Neutrophil (primary cell): ENCODE measurements at regions not wholly inside any gene's neighbourhood (a gene's known extent, or its start where the extent isn't known, plus 50 kb on each side); places are given as distances from the start of the nearest gene placed in this dataset.
"Not testable (repeated sequence)": the region's sequence is repeated elsewhere in the genome, so short reads cannot be mapped to it uniquely, and the experiment has no call there.

Experiments
- H3K27ac ChIP-seq: fragments of 200-600 bp; sonication (generic); 2 replicates; pipeline ENCODE4 v1.5.1; 2016; ENCODE audit warnings: mild to moderate bottlenecking, moderate library complexity
- H3K27me3 ChIP-seq: fragments of 200-600 bp; sonication (generic); 2 replicates; pipeline ENCODE4 v1.6.0; 2016; ENCODE audit warnings: mild to moderate bottlenecking
- H3K36me3 ChIP-seq: fragments of 200-600 bp; sonication (generic); 2 replicates; pipeline ENCODE4 v1.5.1; 2017
- H3K4me1 ChIP-seq, 2 experiments: fragments of 200-600 bp in 1 of 2; sonication (generic) in 1 of 2; 1 replicate in 1 of 2; 2 replicates in 1 of 2; pipeline versions ENCODE4 v1.5.1 to v1.6.1; 2013 to 2016; ENCODE audit warnings: low read depth in 1 of 2, low read length in 1 of 2, mild to moderate bottlenecking in 1 of 2, moderate library complexity in 1 of 2; ENCODE audit not compliant: control insufficient read depth in 1 of 2, insufficient read depth in 1 of 2
- H3K4me3 ChIP-seq, 2 experiments: fragments of 200-600 bp in 1 of 2; sonication (generic) in 1 of 2; 1 replicate in 1 of 2; 2 replicates in 1 of 2; pipeline ENCODE4 v1.5.1; 2013 to 2016; ENCODE audit warnings: low read depth in 1 of 2, low read length in 1 of 2, mild to moderate bottlenecking in 1 of 2, moderate library complexity in 1 of 2
- H3K9me3 ChIP-seq: fragments of 200-600 bp; sonication (generic); 2 replicates; pipeline ENCODE4 v1.5.1; 2016
- TF ChIP-seq, protein P1 (sequence below): fragments of 200-600 bp; sonication (generic); IDR thresholded peaks from 2 replicates; pipeline ENCODE4 v1.5.1; 2016; ENCODE audit warnings: antibody characterized with exemption

DNA sequence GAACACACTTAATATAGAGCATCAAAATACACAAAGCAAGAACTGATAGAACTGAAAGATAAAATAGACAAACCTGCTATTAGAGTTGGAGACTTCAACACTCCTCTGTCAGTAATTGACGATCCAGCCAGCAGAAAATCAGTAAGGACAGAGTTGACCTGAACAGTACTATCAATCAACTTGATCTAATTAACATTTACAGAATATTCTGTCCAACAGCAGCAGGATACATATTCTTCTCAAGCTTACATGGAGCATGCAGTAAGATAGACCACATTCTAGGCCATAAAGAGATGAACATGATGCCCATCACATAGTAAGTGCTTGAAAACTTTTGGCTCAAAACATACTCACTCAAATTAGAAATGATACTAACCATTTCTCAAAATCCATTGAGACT is 196.7 kb upstream of the KLF3 start:
- TF ChIP-seq, protein P1, sequence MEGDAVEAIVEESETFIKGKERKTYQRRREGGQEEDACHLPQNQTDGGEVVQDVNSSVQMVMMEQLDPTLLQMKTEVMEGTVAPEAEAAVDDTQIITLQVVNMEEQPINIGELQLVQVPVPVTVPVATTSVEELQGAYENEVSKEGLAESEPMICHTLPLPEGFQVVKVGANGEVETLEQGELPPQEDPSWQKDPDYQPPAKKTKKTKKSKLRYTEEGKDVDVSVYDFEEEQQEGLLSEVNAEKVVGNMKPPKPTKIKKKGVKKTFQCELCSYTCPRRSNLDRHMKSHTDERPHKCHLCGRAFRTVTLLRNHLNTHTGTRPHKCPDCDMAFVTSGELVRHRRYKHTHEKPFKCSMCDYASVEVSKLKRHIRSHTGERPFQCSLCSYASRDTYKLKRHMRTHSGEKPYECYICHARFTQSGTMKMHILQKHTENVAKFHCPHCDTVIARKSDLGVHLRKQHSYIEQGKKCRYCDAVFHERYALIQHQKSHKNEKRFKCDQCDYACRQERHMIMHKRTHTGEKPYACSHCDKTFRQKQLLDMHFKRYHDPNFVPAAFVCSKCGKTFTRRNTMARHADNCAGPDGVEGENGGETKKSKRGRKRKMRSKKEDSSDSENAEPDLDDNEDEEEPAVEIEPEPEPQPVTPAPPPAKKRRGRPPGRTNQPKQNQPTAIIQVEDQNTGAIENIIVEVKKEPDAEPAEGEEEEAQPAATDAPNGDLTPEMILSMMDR: no peak

DNA sequence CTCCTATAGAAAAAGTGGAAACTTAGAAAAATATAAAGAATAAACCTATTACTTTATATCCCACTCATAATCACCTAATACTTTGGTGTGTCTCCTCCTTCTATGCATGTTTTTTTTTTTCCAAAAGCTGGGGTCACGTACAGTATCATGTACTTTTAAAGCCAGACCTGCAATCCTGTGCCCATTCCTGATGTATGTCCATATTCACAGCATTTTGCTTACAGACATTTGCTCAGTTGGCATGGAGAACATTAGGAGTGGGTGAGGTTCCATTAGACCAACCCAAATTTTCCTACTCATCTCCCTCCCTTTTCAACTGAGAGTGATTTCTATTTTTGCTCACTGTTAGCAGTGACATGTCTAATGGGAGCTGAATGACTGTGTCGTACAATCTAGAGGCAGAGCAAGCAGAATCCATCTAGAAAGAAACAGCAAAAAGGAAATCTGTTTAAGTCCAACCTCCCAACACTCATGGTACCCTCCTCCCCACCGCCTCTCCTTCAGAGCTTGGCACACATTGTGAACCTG is 195.6 kb upstream of the KLF3 start:
- Histone ChIP-seq H3K27me3 (no peaks in the 10 kb centered on the region), H3K4me3 (no peak overlapping the region), H3K27ac (no peak overlapping the region), H3K9me3 (no peaks in the 10 kb centered on the region), H3K36me3 (no peaks in the 10 kb centered on the region), H3K4me1 (no peaks in the 10 kb centered on the region)
- TF ChIP-seq, protein P1: no peak

More for the DNA sequence above, 196.7 kb upstream of the KLF3 start:
- H3K27me3 ChIP-seq: no peaks in the 10 kb centered on the region
- H3K9me3 ChIP-seq: no peaks in the 10 kb centered on the region
- H3K36me3 ChIP-seq: no peaks in the 10 kb centered on the region
- H3K4me3 ChIP-seq: no peak overlapping the region
- H3K27ac ChIP-seq: no peak overlapping the region
- H3K4me1 ChIP-seq: no peaks in the 10 kb centered on the region

GRCh38 chr4:38469410-38469809 is 194.6 kb upstream of the KLF3 start:
- no peaks in the 10 kb centered on the region for H3K36me3 ChIP-seq
- no peak overlapping the region for H3K27ac ChIP-seq
- H3K27me3 ChIP-seq: no peaks in the 10 kb centered on the region
- H3K4me1 ChIP-seq: no peaks in the 10 kb centered on the region
- H3K9me3 ChIP-seq: no peaks in the 10 kb centered on the region
- H3K4me3 ChIP-seq: no peak overlapping the region
- TF ChIP-seq, protein P1: no peak

- H3K4me1 ChIP-seq: no peaks in the 10 kb centered on the region
- TF ChIP-seq, protein P1: no peak
- H3K9me3 ChIP-seq: no peaks in the 10 kb centered on the region
- H3K4me3 ChIP-seq: no peak overlapping the region
- H3K27ac ChIP-seq: no peak overlapping the region
- no peaks in the 10 kb centered on the region for H3K27me3 ChIP-seq
- H3K36me3 ChIP-seq: no peaks in the 10 kb centered on the region
Observed at GRCh38 chr4:38470735-38471262, 193.2 kb upstream of the KLF3 start.

- Histone ChIP-seq H3K27ac (no peak overlapping the region), H3K9me3 (no peaks in the 10 kb centered on the region), H3K36me3 (no peaks in the 10 kb centered on the region), H3K4me3 (no peak overlapping the region), H3K4me1 (no peaks in the 10 kb centered on the region), H3K27me3 (no peaks in the 10 kb centered on the region)
- TF ChIP-seq, protein P1: no peak
Observed at GRCh38 chr4:38482696-38483095, 181.3 kb upstream of the KLF3 start.

GRCh38 chr4:38483628-38484027 is 180.4 kb upstream of the KLF3 start:
- not testable (repeated sequence) for H3K27ac ChIP-seq, H3K36me3 ChIP-seq, H3K9me3 ChIP-seq, H3K4me1 ChIP-seq, H3K27me3 ChIP-seq, H3K4me3 ChIP-seq
